PC-3 (cell line): ENCODE measurements at regions not wholly inside any gene's neighbourhood (a gene's known extent, or its start where the extent isn't known, plus 50 kb on each side); places are given as distances from the start of the nearest gene placed in this dataset.

ENCODE experiments used
- ATAC-seq: fragments of 200-7000 bp; cut with Tn5 transposase; 2 replicates; pipeline ENCODE4 v1.9.1; 2020; ENCODE audit warnings: mild to moderate bottlenecking, moderate library complexity
- BruUV-seq: library from RNA; stranded (reverse); fragments of 400-500 nt; replicated peaks from 2 replicates; lab custom pipeline; 2021; lab: Mats Ljungman, UMichigan
- CTCF ChIA-PET: fragments of 300-600 bp; sonication (Branson Sonifier 250); formaldehyde crosslinking; loops from one replicate; lab custom pipeline; 2022; ENCODE audit warnings: antibody characterized with exemption; lab: Charles Lee
- POLR2A ChIA-PET: fragments of 300-600 bp; sonication (Branson Sonifier 250); formaldehyde crosslinking; loops from one replicate; lab custom pipeline; 2022; ENCODE audit warnings: antibody characterized with exemption; ENCODE audit not compliant: unreplicated experiment; lab: Charles Lee
- DNase-seq: peaks from one replicate; pipeline ENCODE4 v3.0.0-alpha.2; 2015
- H2AFZ ChIP-seq: fragments of 300-600 bp; sonication (generic); 2 replicates; pipeline ENCODE4 v1.6.0; 2016; ENCODE audit warnings: antibody characterized with exemption, low read length
- H3F3A ChIP-seq: fragments of 300-600 bp; sonication (generic); one replicate; pipeline ENCODE4 v1.6.0; 2017; ENCODE audit warnings: antibody characterized with exemption, low read length, control low read depth, mild to moderate bottlenecking; ENCODE audit not compliant: unreplicated experiment
- H3K27ac ChIP-seq: fragments of 300-600 bp; sonication (generic); 2 replicates; pipeline ENCODE4 v1.5.1; 2016; ENCODE audit warnings: mild to moderate bottlenecking, low read length
- H3K27me3 ChIP-seq: fragments of 300-600 bp; sonication (generic); 2 replicates; pipeline ENCODE4 v1.6.1; 2016; ENCODE audit warnings: low read length, mixed read lengths
- H3K36me3 ChIP-seq: fragments of 300-600 bp; sonication (generic); 2 replicates; pipeline ENCODE4 v1.6.1; 2016; ENCODE audit warnings: low read depth, mixed run types, low read length, mixed read lengths
- H3K4me1 ChIP-seq: fragments of 300-600 bp; sonication (generic); 2 replicates; pipeline ENCODE4 v1.5.1; 2016; ENCODE audit warnings: low read length; ENCODE audit not compliant: insufficient read depth
- H3K4me2 ChIP-seq: fragments of 300-600 bp; sonication (generic); 2 replicates; pipeline ENCODE4 v1.6.0; 2016; ENCODE audit warnings: low read length
- H3K4me3 ChIP-seq: fragments of 300-600 bp; sonication (generic); 2 replicates; pipeline ENCODE4 v1.5.1; 2016; ENCODE audit warnings: mild to moderate bottlenecking, low read length, mixed read lengths
- H3K79me2 ChIP-seq: fragments of 300-600 bp; sonication (generic); 2 replicates; pipeline ENCODE4 v1.6.1; 2017; ENCODE audit warnings: low read length, mixed read lengths
- H3K9ac ChIP-seq: fragments of 300-600 bp; sonication (generic); 2 replicates; pipeline ENCODE4 v1.6.0; 2016; ENCODE audit warnings: mild to moderate bottlenecking, low read length
- H3K9me2 ChIP-seq: fragments of 300-600 bp; sonication (generic); replicated peaks from 2 replicates; pipeline ENCODE4 v1.6.1; 2016; ENCODE audit warnings: mixed run types, low read length, mixed read lengths
- H3K9me3 ChIP-seq: fragments of 300-600 bp; sonication (generic); 2 replicates; pipeline ENCODE4 v1.6.1; 2016; ENCODE audit warnings: low read length, mixed read lengths
- H4K20me1 ChIP-seq: fragments of 300-600 bp; sonication (generic); 2 replicates; pipeline ENCODE4 v1.6.1; 2016; ENCODE audit warnings: low read length, mixed read lengths
- CTCF ChIP-seq: fragments of 300-600 bp; sonication (generic); conservative IDR thresholded peaks from 2 replicates; pipeline ENCODE4 v1.5.1; 2017; ENCODE audit warnings: antibody characterized with exemption, low read depth, mild to moderate bottlenecking, low read length
- EZH2 ChIP-seq: fragments of 300-600 bp; sonication (generic); IDR thresholded peaks from one replicate; pipeline ENCODE4 v1.6.1; 2017; ENCODE audit warnings: antibody characterized with exemption, mild to moderate bottlenecking, low read length; ENCODE audit not compliant: unreplicated experiment
- EZH2phosphoT487 ChIP-seq: fragments of 300-600 bp; sonication (generic); IDR thresholded peaks from 2 replicates; pipeline ENCODE4 v1.6.1; 2018; ENCODE audit warnings: mild to moderate bottlenecking, antibody characterized with exemption, low read length, borderline replicate concordance
- intact Hi-C: fragments of 100-400 bp; cut with micrococcal nuclease; formaldehyde crosslinking; loops from 2 replicates; pipeline ENCODE4 v1.9.0; 2023

- Histone ChIP-seq H2AFZ (no peak overlapping the region), H3K27me3 (no peaks in the 10 kb centered on the region), H3K4me2 (no peak overlapping the region), H3K9ac (no peak overlapping the region), H3K27ac (no peak overlapping the region), H3K36me3 (no peaks in the 10 kb centered on the region), H3K4me1 (peaks cover 25% of the 10 kb centered on the region), H3K79me2 (no peaks in the 10 kb centered on the region), H3K9me3 (no peaks in the 10 kb centered on the region), H3K9me2 (no peaks in the 10 kb centered on the region), H3F3A (peaks cover 7% of the 10 kb centered on the region), H4K20me1 (no peaks in the 10 kb centered on the region), H3K4me3 (no peak overlapping the region)
- intact Hi-C loops: no loop called here
- no peak for TF ChIP-seq EZH2phosphoT487
- no peak for TF ChIP-seq CTCF
- TF ChIP-seq EZH2: no peak
- ATAC-seq (no peak), DNase-seq (no peak)
- no TSS peak for BruUV-seq
- ChIA-PET CTCF (no interaction called here), POLR2A (no interaction called here)
These were observed 82.7 kb upstream of the CARMIL1 start for GRCh38 chr6:25196464-25196863.

GRCh38 chr6:25197111-25197510 is 82.1 kb upstream of the CARMIL1 start:
- ChIA-PET POLR2A (no interaction called here), CTCF (no interaction called here)
- intact Hi-C loops: no loop called here
- ATAC-seq (no peak), DNase-seq (no peak)
- Histone ChIP-seq H3K4me2 (no peak overlapping the region), H2AFZ (no peak overlapping the region), H3K27me3 (no peaks in the 10 kb centered on the region), H3K27ac (no peak overlapping the region), H3F3A (peaks cover 7% of the 10 kb centered on the region), H3K4me3 (no peak overlapping the region), H4K20me1 (no peaks in the 10 kb centered on the region), H3K4me1 (peaks cover 24% of the 10 kb centered on the region), H3K9ac (no peak overlapping the region), H3K9me2 (no peaks in the 10 kb centered on the region), H3K9me3 (no peaks in the 10 kb centered on the region), H3K36me3 (no peaks in the 10 kb centered on the region), H3K79me2 (no peaks in the 10 kb centered on the region)
- no TSS peak for BruUV-seq
- no peak for TF ChIP-seq EZH2phosphoT487
- TF ChIP-seq EZH2: no peak
- no peak for TF ChIP-seq CTCF

- ChIA-PET CTCF (no interaction called here), POLR2A (no interaction called here)
- Histone ChIP-seq H3K9me3 (no peaks in the 10 kb centered on the region), H3K79me2 (no peaks in the 10 kb centered on the region), H3K9ac (no peak overlapping the region), H3F3A (no peaks in the 10 kb centered on the region), H3K27me3 (no peaks in the 10 kb centered on the region), H3K27ac (no peak overlapping the region), H3K36me3 (no peaks in the 10 kb centered on the region), H3K4me1 (peaks cover 7% of the 10 kb centered on the region), H3K4me2 (no peak overlapping the region), H3K9me2 (no peaks in the 10 kb centered on the region), H2AFZ (no peak overlapping the region), H4K20me1 (no peaks in the 10 kb centered on the region), H3K4me3 (no peak overlapping the region)
- no peak for ATAC-seq
- TF ChIP-seq EZH2phosphoT487: no peak
- TF ChIP-seq CTCF: no peak
- TF ChIP-seq EZH2: no peak
- BruUV-seq: no TSS peak
- intact Hi-C loops: no loop called here
- DNase-seq: no peak
These were observed 79.6 kb upstream of the CARMIL1 start for GRCh38 chr6:25199544-25199943.
